HCT116 (cell line): ENCODE measurements at regions not wholly inside any gene's neighbourhood (a gene's known extent, or its start where the extent isn't known, plus 50 kb on each side); places are given as distances from the start of the nearest gene placed in this dataset.

Source experiments
- CTCF ChIP-seq, 3 experiments: fragments of 200-600 bp in 1 of 3; sonication (generic) in 1 of 3; IDR thresholded peaks in 2 of 3; conservative IDR thresholded peaks in 1 of 3; 2 replicates each; pipeline ENCODE4 v1.5.1; 2012 to 2017; ENCODE audit warnings: low read depth in 2 of 3, low read length in 2 of 3, antibody characterized with exemption in 1 of 3, borderline replicate concordance in 1 of 3, control low read depth in 1 of 3, mild to moderate bottlenecking in 1 of 3, mixed read lengths in 1 of 3, mixed run types in 1 of 3, moderate library complexity in 1 of 3; ENCODE audit not compliant: insufficient read depth in 1 of 3
- FOSL1 ChIP-seq: IDR thresholded peaks from 2 replicates; pipeline ENCODE4 v1.6.1; 2012; ENCODE audit warnings: low read depth
- REST ChIP-seq: IDR thresholded peaks from 2 replicates; pipeline ENCODE4 v1.6.1; 2012; ENCODE audit warnings: low read depth
- SIN3A ChIP-seq: IDR thresholded peaks from 2 replicates; pipeline ENCODE4 v1.6.1; 2012; ENCODE audit warnings: low read depth

GRCh38 chr12:76138656-76139055 lies 54.2 kb upstream of the NAP1L1 start:
- TF ChIP-seq SIN3A (no peak), CTCF (IDR thresholded peaks at IDR 0.05 in 2 of 3, conservative IDR thresholded peaks at IDR 0.05 in 1 of 3; ENCODE audit: borderline replicate concordance in 1 of 3, insufficient read depth in 1 of 3, low read depth in 2 of 3, low read length in 2 of 3) (no peak), FOSL1 (no peak), REST (no peak)
